Upper lobe of left lung (tissue), 4 donors: ENCODE measurements at regions not wholly inside any gene's neighbourhood (a gene's known extent, or its start where the extent isn't known, plus 50 kb on each side); places are given as distances from the start of the nearest gene placed in this dataset.

Experiments used
- CTCF ChIP-seq, 6 experiments: fragments of 450-650 bp in 4 of 6; fragments of 200-600 bp in 2 of 6; sonication (generic) in 2 of 6; IDR thresholded peaks; one replicate each; pipeline ENCODE4 v1.5.1; 2016 to 2019; ENCODE audit warnings: antibody characterized with exemption in 6 of 6
- EP300 ChIP-seq, 4 donors: sonication (generic); formaldehyde crosslinking; IDR thresholded peaks; one replicate each; pipeline ENCODE4 v1.5.1; 2017; ENCODE audit warnings: antibody characterized with exemption in 4 of 4, control low read depth in 2 of 4
- POLR2A ChIP-seq, 4 donors: fragments of 450-650 bp; IDR thresholded peaks; one replicate each; pipeline ENCODE4 v1.5.1; 2016 to 2017; ENCODE audit warnings: antibody characterized with exemption in 4 of 4, mild to moderate bottlenecking in 2 of 4
- POLR2AphosphoS5 ChIP-seq, 2 donors: sonication (generic); formaldehyde crosslinking; IDR thresholded peaks; one replicate each; pipeline ENCODE4 v1.5.1; 2017; ENCODE audit warnings: antibody characterized with exemption in 2 of 2

- TF ChIP-seq POLR2A (IDR thresholded peaks at IDR 0.05) (no peak), CTCF (IDR thresholded peaks at IDR 0.05) (no peak), POLR2AphosphoS5 (IDR thresholded peaks at IDR 0.05) (no peak), EP300 (IDR thresholded peaks at IDR 0.05) (no peak)
Measured at GRCh38 chr3:191922570-191922969, 461.6 kb downstream of the PYDC2 start.
